B cell (primary cell): ENCODE measurements at regions not wholly inside any gene's neighbourhood (a gene's known extent, or its start where the extent isn't known, plus 50 kb on each side); places are given as distances from the start of the nearest gene placed in this dataset.

Experiments used
- ATAC-seq: fragments of 200-7000 bp; cut with Tn5 transposase; one replicate; pipeline ENCODE4 v1.10.0; 2021; ENCODE audit warnings: low read depth, mild to moderate bottlenecking, moderate number of reproducible peaks, moderate library complexity
- CTCF ChIA-PET: fragments of 350-600 bp; sonication (Branson Sonifier 250); formaldehyde crosslinking; loops from one replicate; lab custom pipeline; 2021; ENCODE audit warnings: antibody characterized with exemption, inconsistent platforms; lab: Charles Lee
- POLR2A ChIA-PET: fragments of 350-600 bp; sonication (Branson Sonifier 250); formaldehyde crosslinking; loops from one replicate; lab custom pipeline; 2021; ENCODE audit warnings: antibody characterized with exemption; lab: Charles Lee
- DNase-seq: peaks from one replicate; pipeline ENCODE4 v3.0.0; 2013
- H2AFZ ChIP-seq: 2 replicates; pipeline ENCODE4 v1.6.1; 2012; ENCODE audit warnings: mild to moderate bottlenecking, low read depth, low read length; ENCODE audit not compliant: insufficient read depth, poor library complexity, severe bottlenecking
- H3K27ac ChIP-seq, 2 donors: 1 replicate in 1 of 2; 2 replicates in 1 of 2; pipeline ENCODE4 v1.5.1; 2012 to 2013; ENCODE audit warnings: low read length in 2 of 2, mild to moderate bottlenecking in 2 of 2, moderate library complexity in 1 of 2
- H3K27me3 ChIP-seq, 4 experiments: fragments of 200-600 bp in 1 of 4; sonication (generic) in 1 of 4; replicated peaks in 1 of 4; 1 replicate in 2 of 4; 2 replicates in 2 of 4; pipeline versions ENCODE4 v1.6.1 to v1.7.0; 2013 to 2016; ENCODE audit warnings: low read length in 3 of 4, mild to moderate bottlenecking in 2 of 4, mixed read lengths in 1 of 4, moderate library complexity in 1 of 4; ENCODE audit not compliant: insufficient read depth in 4 of 4, control insufficient read depth in 3 of 4; ENCODE audit errors: control extremely low read depth in 1 of 4
- H3K36me3 ChIP-seq, 2 experiments: replicated peaks in 1 of 2; 1 replicate in 1 of 2; 2 replicates in 1 of 2; pipeline versions ENCODE4 v1.6.1 to v1.7.1; 2013; ENCODE audit warnings: low read length in 1 of 2; ENCODE audit not compliant: insufficient read depth in 2 of 2, control insufficient read depth in 1 of 2; ENCODE audit errors: control extremely low read depth in 1 of 2, extremely low read depth in 1 of 2
- H3K4me1 ChIP-seq, 2 donors: fragments of 200-600 bp in 1 of 2; sonication (generic) in 1 of 2; 1 replicate in 1 of 2; 2 replicates in 1 of 2; pipeline versions ENCODE4 v1.5.1 to v1.6.1; 2013 to 2017; ENCODE audit warnings: low read length in 2 of 2; ENCODE audit not compliant: control insufficient read depth in 2 of 2, insufficient read depth in 2 of 2
- H3K4me2 ChIP-seq: replicated peaks from 2 replicates; pipeline ENCODE3; 2012; ENCODE audit warnings: mild to moderate bottlenecking, low read depth, low read length; ENCODE audit not compliant: poor library complexity, severe bottlenecking
- H3K4me3 ChIP-seq, 5 experiments: fragments of 200-600 bp in 1 of 5; sonication (generic) in 1 of 5; 1 replicate in 3 of 5; 2 replicates in 2 of 5; pipeline versions ENCODE4 v1.5.1 to v1.7.0; 2011 to 2016; ENCODE audit warnings: low read length in 4 of 5, mild to moderate bottlenecking in 4 of 5, low read depth in 2 of 5, control low read depth in 1 of 5, moderate library complexity in 1 of 5; ENCODE audit not compliant: insufficient read depth in 1 of 5; ENCODE audit errors: control extremely low read depth in 1 of 5, extremely low read depth in 1 of 5
- H3K79me2 ChIP-seq: fragments of 200-600 bp; sonication (generic); one replicate; pipeline ENCODE4 v1.6.0; 2016; ENCODE audit warnings: low read length; ENCODE audit not compliant: control insufficient read depth, insufficient read depth
- H3K9ac ChIP-seq: fragments of 200-600 bp; sonication (generic); 2 replicates; pipeline ENCODE4 v1.6.1; 2017; ENCODE audit warnings: mild to moderate bottlenecking, low read length, moderate library complexity
- H3K9me3 ChIP-seq, 3 donors: one replicate each; pipeline versions ENCODE4 v1.6.1 to v1.7.1; 2013; ENCODE audit warnings: low read length in 2 of 3; ENCODE audit not compliant: control insufficient read depth in 2 of 3, insufficient read depth in 1 of 3; ENCODE audit errors: control extremely low read depth in 1 of 3
- H4K20me1 ChIP-seq: 2 replicates; pipeline ENCODE4 v1.6.0; 2012; ENCODE audit warnings: mild to moderate bottlenecking, low read length; ENCODE audit not compliant: insufficient read depth, control insufficient read depth, poor library complexity, severe bottlenecking
- H3K27ac Mint-ChIP-seq: one replicate; pipeline ENCODE4 v1.8.0; 2021; ENCODE audit warnings: mixed read lengths
- H3K27me3 Mint-ChIP-seq: one replicate; pipeline ENCODE4 v1.8.0; 2021; ENCODE audit warnings: mixed read lengths
- H3K4me1 Mint-ChIP-seq: one replicate; pipeline ENCODE4 v1.8.0; 2021; ENCODE audit warnings: mixed read lengths
- H3K4me3 Mint-ChIP-seq: one replicate; pipeline ENCODE4 v1.8.0; 2021; ENCODE audit warnings: mixed read lengths
- H3K9me3 Mint-ChIP-seq: one replicate; pipeline ENCODE4 v1.8.0; 2022; ENCODE audit warnings: mixed read lengths; ENCODE audit not compliant: insufficient read depth
- CTCF ChIP-seq: fragments of 200-600 bp; IDR thresholded peaks from one replicate; pipeline ENCODE4 v1.8.0; 2022; ENCODE audit warnings: antibody characterized with exemption, mild to moderate bottlenecking
- EZH2 ChIP-seq: IDR thresholded peaks from 2 replicates; pipeline ENCODE4 v1.6.1; 2012; ENCODE audit warnings: borderline replicate concordance, low read depth, mild to moderate bottlenecking, moderate library complexity, low read length; ENCODE audit not compliant: insufficient read depth, poor library complexity, severe bottlenecking
- WGBS: methylation state at CpG from one replicate; pipeline ENCODE4 v1.1.5; 2013; ENCODE audit warnings: missing lambda C conversion rate; ENCODE audit not compliant: insufficient coverage; 5-methylcytosine and 5-hydroxymethylcytosine counted together
- intact Hi-C: fragments of 100-400 bp; cut with micrococcal nuclease; formaldehyde crosslinking; loops from one replicate; pipeline ENCODE4 v1.10.0; 2022

DNA sequence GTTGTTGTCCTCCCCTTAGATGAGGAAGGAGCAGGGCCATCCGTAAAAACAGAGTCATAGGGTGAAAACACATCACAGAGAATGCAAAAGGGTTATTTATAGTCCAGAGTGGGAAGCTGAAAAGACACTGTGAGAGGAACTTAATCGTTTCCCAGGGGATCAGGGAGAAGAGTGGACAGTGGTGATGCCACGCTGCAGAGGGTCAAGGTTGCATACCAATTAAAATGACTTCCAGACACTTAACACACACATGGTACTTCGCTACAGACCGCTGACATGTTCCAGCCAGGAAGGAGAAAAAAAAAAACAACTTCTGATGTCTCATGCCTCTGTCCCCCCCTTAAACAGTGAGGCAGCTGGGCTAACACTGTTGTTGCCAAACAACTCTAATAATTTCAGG, 713.8 kb upstream of the RBFOX1 start:
- POLR2A ChIA-PET: no interaction called here
- Histone ChIP-seq H3K27ac (no peak overlapping the region), H3K79me2 (no peaks in the 10 kb centered on the region), H3K27me3 (no peaks in the 10 kb centered on the region), H3K4me1 (no peaks in the 10 kb centered on the region), H3K36me3 (no peaks in the 10 kb centered on the region), H3K4me2 (no peak overlapping the region), H3K9me3 (no peaks in the 10 kb centered on the region), H3K9ac (no peak overlapping the region), H2AFZ (no peak overlapping the region), H3K4me3 (no peak overlapping the region), H4K20me1 (no peaks in the 10 kb centered on the region)
- peaks cover 8% of the 10 kb centered on the region for H3K9me3 Mint-ChIP-seq
- WGBS: 83% methylated on average over 3 of the region's 5 CpGs
- DNase-seq: no peak
- no peak overlapping the region for H3K4me3 Mint-ChIP-seq
- no peaks in the 10 kb centered on the region for H3K27me3 Mint-ChIP-seq
- no peak for ATAC-seq
- H3K27ac Mint-ChIP-seq: no peak overlapping the region
- H3K4me1 Mint-ChIP-seq: no peaks in the 10 kb centered on the region
- no peak for TF ChIP-seq EZH2
- no peak for TF ChIP-seq CTCF
- CTCF ChIA-PET: no interaction called here
- intact Hi-C loops: no loop called here

GRCh38 chr16:6616746-6617145, 715.9 kb upstream of the RBFOX1 start:
- Histone ChIP-seq H3K36me3 (no peaks in the 10 kb centered on the region), H4K20me1 (no peaks in the 10 kb centered on the region), H3K27ac (no peak overlapping the region), H3K4me1 (no peaks in the 10 kb centered on the region), H3K4me2 (no peak overlapping the region), H3K9me3 (no peaks in the 10 kb centered on the region), H3K79me2 (no peaks in the 10 kb centered on the region), H2AFZ (no peak overlapping the region), H3K27me3 (no peaks in the 10 kb centered on the region), H3K9ac (no peak overlapping the region), H3K4me3 (no peak overlapping the region)
- Mint-ChIP-seq H3K27me3 (no peaks in the 10 kb centered on the region), H3K9me3 (peaks cover 7% of the 10 kb centered on the region), H3K27ac (no peak overlapping the region), H3K4me1 (no peaks in the 10 kb centered on the region), H3K4me3 (no peak overlapping the region)
- no peak for ATAC-seq
- ChIA-PET POLR2A (no interaction called here), CTCF (no interaction called here)
- intact Hi-C loops: no loop called here
- DNase-seq: no peak
- TF ChIP-seq CTCF (no peak), EZH2 (no peak)
- 98% methylated on average over 5 of the region's 6 CpGs for WGBS
